ENCODE measurements at regions not wholly inside any gene's neighbourhood (a gene's known extent, or its start where the extent isn't known, plus 50 kb on each side); places are given as distances from the start of the nearest gene placed in this dataset.

DNA sequence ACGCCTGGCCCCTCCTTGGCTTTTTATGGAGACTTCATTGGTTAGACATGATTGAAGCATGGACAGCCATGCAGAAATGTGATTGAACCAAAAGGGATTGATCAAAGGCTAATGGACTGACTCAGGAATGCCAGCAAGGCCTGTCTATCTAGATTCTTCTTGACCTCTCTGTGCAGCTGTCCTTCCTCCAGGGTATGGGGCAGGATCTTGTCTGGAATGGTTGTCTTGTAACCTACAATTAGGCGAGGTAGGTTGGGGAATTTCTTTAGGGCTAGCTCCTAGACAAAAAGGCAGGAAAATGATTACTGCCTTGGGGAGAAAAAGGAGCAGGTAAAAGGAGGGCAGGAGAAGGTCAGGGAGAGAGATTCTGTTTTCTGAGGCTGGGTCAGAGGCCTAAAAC, 59.6 kb upstream of the INCENP start:
- TF ChIP-seq SP2 (IDR thresholded peaks at IDR 0.05; ENCODE audit: extremely low read depth, low read depth, low read length, poor library complexity, severe bottlenecking) (no peak), FOXK1 (CRISPR knock-in tag; IDR thresholded peaks at IDR 0.05; ENCODE audit: borderline replicate concordance) (no peak), TCF7L2 (IDR thresholded peaks at IDR 0.05; ENCODE audit: low read depth, low read length) (no peak), SOX6 (IDR thresholded peaks at IDR 0.05) (no peak), REST (IDR thresholded peaks at IDR 0.05; ENCODE audit: borderline replicate concordance) (no peak), REST (CRISPR knock-in tag; IDR thresholded peaks at IDR 0.05; ENCODE audit: low read depth) (no peak), EP300 (IDR thresholded peaks at IDR 0.05; ENCODE audit: low read length) (no peak), SMC3 (conservative IDR thresholded peaks at IDR 0.05; ENCODE audit: insufficient read depth, low read depth, low read length) (no peak), TRIM24 (IDR thresholded peaks at IDR 0.05) (no peak), ZNF79 (CRISPR knock-in tag; IDR thresholded peaks at IDR 0.05; ENCODE audit: low read depth) (no peak), ZNF184 (CRISPR knock-in tag; IDR thresholded peaks at IDR 0.05) (no peak)
- TF ChIP-seq, protein P1, sequence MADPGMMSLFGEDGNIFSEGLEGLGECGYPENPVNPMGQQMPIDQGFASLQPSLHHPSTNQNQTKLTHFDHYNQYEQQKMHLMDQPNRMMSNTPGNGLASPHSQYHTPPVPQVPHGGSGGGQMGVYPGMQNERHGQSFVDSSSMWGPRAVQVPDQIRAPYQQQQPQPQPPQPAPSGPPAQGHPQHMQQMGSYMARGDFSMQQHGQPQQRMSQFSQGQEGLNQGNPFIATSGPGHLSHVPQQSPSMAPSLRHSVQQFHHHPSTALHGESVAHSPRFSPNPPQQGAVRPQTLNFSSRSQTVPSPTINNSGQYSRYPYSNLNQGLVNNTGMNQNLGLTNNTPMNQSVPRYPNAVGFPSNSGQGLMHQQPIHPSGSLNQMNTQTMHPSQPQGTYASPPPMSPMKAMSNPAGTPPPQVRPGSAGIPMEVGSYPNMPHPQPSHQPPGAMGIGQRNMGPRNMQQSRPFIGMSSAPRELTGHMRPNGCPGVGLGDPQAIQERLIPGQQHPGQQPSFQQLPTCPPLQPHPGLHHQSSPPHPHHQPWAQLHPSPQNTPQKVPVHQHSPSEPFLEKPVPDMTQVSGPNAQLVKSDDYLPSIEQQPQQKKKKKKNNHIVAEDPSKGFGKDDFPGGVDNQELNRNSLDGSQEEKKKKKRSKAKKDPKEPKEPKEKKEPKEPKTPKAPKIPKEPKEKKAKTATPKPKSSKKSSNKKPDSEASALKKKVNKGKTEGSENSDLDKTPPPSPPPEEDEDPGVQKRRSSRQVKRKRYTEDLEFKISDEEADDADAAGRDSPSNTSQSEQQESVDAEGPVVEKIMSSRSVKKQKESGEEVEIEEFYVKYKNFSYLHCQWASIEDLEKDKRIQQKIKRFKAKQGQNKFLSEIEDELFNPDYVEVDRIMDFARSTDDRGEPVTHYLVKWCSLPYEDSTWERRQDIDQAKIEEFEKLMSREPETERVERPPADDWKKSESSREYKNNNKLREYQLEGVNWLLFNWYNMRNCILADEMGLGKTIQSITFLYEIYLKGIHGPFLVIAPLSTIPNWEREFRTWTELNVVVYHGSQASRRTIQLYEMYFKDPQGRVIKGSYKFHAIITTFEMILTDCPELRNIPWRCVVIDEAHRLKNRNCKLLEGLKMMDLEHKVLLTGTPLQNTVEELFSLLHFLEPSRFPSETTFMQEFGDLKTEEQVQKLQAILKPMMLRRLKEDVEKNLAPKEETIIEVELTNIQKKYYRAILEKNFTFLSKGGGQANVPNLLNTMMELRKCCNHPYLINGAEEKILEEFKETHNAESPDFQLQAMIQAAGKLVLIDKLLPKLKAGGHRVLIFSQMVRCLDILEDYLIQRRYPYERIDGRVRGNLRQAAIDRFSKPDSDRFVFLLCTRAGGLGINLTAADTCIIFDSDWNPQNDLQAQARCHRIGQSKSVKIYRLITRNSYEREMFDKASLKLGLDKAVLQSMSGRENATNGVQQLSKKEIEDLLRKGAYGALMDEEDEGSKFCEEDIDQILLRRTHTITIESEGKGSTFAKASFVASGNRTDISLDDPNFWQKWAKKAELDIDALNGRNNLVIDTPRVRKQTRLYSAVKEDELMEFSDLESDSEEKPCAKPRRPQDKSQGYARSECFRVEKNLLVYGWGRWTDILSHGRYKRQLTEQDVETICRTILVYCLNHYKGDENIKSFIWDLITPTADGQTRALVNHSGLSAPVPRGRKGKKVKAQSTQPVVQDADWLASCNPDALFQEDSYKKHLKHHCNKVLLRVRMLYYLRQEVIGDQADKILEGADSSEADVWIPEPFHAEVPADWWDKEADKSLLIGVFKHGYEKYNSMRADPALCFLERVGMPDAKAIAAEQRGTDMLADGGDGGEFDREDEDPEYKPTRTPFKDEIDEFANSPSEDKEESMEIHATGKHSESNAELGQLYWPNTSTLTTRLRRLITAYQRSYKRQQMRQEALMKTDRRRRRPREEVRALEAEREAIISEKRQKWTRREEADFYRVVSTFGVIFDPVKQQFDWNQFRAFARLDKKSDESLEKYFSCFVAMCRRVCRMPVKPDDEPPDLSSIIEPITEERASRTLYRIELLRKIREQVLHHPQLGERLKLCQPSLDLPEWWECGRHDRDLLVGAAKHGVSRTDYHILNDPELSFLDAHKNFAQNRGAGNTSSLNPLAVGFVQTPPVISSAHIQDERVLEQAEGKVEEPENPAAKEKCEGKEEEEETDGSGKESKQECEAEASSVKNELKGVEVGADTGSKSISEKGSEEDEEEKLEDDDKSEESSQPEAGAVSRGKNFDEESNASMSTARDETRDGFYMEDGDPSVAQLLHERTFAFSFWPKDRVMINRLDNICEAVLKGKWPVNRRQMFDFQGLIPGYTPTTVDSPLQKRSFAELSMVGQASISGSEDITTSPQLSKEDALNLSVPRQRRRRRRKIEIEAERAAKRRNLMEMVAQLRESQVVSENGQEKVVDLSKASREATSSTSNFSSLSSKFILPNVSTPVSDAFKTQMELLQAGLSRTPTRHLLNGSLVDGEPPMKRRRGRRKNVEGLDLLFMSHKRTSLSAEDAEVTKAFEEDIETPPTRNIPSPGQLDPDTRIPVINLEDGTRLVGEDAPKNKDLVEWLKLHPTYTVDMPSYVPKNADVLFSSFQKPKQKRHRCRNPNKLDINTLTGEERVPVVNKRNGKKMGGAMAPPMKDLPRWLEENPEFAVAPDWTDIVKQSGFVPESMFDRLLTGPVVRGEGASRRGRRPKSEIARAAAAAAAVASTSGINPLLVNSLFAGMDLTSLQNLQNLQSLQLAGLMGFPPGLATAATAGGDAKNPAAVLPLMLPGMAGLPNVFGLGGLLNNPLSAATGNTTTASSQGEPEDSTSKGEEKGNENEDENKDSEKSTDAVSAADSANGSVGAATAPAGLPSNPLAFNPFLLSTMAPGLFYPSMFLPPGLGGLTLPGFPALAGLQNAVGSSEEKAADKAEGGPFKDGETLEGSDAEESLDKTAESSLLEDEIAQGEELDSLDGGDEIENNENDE (IDR thresholded peaks at IDR 0.05; ENCODE audit: low read depth, low read length): no peak
